ENCODE measurements at regions not wholly inside any gene's neighbourhood (a gene's known extent, or its start where the extent isn't known, plus 50 kb on each side); places are given as distances from the start of the nearest gene placed in this dataset.
"Not testable (repeated sequence)": the region's sequence is repeated elsewhere in the genome, so short reads cannot be mapped to it uniquely, and the experiment has no call there.

- H3K9ac ChIP-seq (ENCODE audit: low read depth, low read length), result no peak overlapping the region
- H3K36me3 ChIP-seq (ENCODE audit: insufficient read depth, low read length), result no peaks in the 10 kb centered on the region
Observed at GRCh38 chr3:182413061-182413460, 380.2 kb upstream of the ATP11B start.

GRCh38 chr3:182413682-182414081 lies 379.6 kb upstream of the ATP11B start:
- H3K9me3 ChIP-seq (replicated peaks; ENCODE audit: low read length), result no peaks in the 10 kb centered on the region
- no peaks in the 10 kb centered on the region for H3K4me1 ChIP-seq (ENCODE audit: control insufficient read depth, insufficient read depth, low read length)
- H3K4me3 ChIP-seq (ENCODE audit: low read length), result no peak overlapping the region
- no peaks in the 10 kb centered on the region for H3K27me3 ChIP-seq (ENCODE audit: control insufficient read depth, insufficient read depth, low read length)
- no peak overlapping the region for H3K9ac ChIP-seq (ENCODE audit: low read depth, low read length)
- no peaks in the 10 kb centered on the region for H3K36me3 ChIP-seq (ENCODE audit: insufficient read depth, low read length)
- no peak overlapping the region for H3K4me2 ChIP-seq (ENCODE audit: low read length)

More at GRCh38 chr3:182413061-182413460, 380.2 kb upstream of the ATP11B start:
- H3K4me1 ChIP-seq (ENCODE audit: control insufficient read depth, insufficient read depth, low read length), result no peaks in the 10 kb centered on the region
- H3K4me2 ChIP-seq (ENCODE audit: low read length), result no peak overlapping the region
- H3K9me3 ChIP-seq (replicated peaks; ENCODE audit: low read length), result no peaks in the 10 kb centered on the region
- H3K27me3 ChIP-seq (ENCODE audit: control insufficient read depth, insufficient read depth, low read length), result no peaks in the 10 kb centered on the region
- no peak overlapping the region for H3K4me3 ChIP-seq (ENCODE audit: low read length)

DNA sequence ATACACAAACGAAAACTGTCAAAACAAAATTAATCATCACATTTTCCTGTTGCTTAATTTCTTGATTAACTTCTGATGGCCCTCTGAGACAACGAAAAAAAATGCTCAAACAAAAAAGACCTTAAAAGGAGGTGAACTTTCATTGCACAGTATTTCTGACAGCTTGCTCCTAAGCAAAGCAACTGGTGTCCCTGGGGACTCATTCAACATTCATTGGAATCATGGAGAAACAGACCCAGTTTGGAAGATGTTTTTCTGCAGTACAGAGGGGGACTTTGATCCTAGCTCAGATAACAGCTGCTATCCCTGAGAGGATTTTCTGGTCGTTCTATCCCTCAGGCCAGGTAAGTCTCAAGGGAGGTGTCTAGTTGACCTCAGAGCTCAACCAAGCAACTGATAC lies 378.7 kb upstream of the ATP11B start:
- H3K9me3 ChIP-seq (replicated peaks; ENCODE audit: low read length), result no peaks in the 10 kb centered on the region
- no peaks in the 10 kb centered on the region for H3K27me3 ChIP-seq (ENCODE audit: control insufficient read depth, insufficient read depth, low read length)
- H3K9ac ChIP-seq (ENCODE audit: low read depth, low read length), result no peak overlapping the region
- H3K4me2 ChIP-seq (ENCODE audit: low read length), result no peak overlapping the region
- no peaks in the 10 kb centered on the region for H3K4me1 ChIP-seq (ENCODE audit: control insufficient read depth, insufficient read depth, low read length)
- no peaks in the 10 kb centered on the region for H3K36me3 ChIP-seq (ENCODE audit: insufficient read depth, low read length)
- no peak overlapping the region for H3K4me3 ChIP-seq (ENCODE audit: low read length)

DNA sequence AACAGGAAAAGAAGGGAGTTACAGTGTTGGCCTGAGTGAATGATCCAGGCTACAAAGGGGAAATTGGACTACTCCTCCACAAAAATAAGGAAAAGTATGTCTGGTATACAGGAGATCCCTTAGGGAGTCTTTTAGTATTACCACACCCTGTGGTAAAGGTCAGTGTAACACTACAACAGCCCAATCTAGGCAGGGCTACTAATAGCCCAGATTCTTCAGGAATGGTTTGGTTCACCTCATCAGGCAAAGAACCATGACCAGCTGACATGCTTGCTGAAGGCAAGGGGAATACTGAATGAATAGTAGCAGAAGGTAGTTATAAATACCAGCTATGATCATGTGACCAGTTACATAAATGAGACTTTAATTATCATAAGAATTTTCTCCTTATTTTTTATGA lies 372.6 kb upstream of the ATP11B start:
- Histone ChIP-seq H3K9me3 (replicated peaks; ENCODE audit: low read length) (no peaks in the 10 kb centered on the region), H3K4me1 (ENCODE audit: control insufficient read depth, insufficient read depth, low read length) (no peaks in the 10 kb centered on the region)

GRCh38 chr3:182424006-182424405 lies 369.3 kb upstream of the ATP11B start:
- H3K9ac ChIP-seq (ENCODE audit: low read depth, low read length), result no peak overlapping the region
- no peaks in the 10 kb centered on the region for H3K4me1 ChIP-seq (ENCODE audit: control insufficient read depth, insufficient read depth, low read length)
- no peaks in the 10 kb centered on the region for H3K36me3 ChIP-seq (ENCODE audit: insufficient read depth, low read length)
- no peak overlapping the region for H3K4me3 ChIP-seq (ENCODE audit: low read length)
- no peaks in the 10 kb centered on the region for H3K9me3 ChIP-seq (replicated peaks; ENCODE audit: low read length)
- no peak overlapping the region for H3K4me2 ChIP-seq (ENCODE audit: low read length)
- no peaks in the 10 kb centered on the region for H3K27me3 ChIP-seq (ENCODE audit: control insufficient read depth, insufficient read depth, low read length)

More for the DNA sequence above, 372.6 kb upstream of the ATP11B start:
- no peaks in the 10 kb centered on the region for H3K36me3 ChIP-seq (ENCODE audit: insufficient read depth, low read length)
- no peak overlapping the region for H3K9ac ChIP-seq (ENCODE audit: low read depth, low read length)
- H3K4me2 ChIP-seq (ENCODE audit: low read length), result no peak overlapping the region
- H3K27me3 ChIP-seq (ENCODE audit: control insufficient read depth, insufficient read depth, low read length), result no peaks in the 10 kb centered on the region
- no peak overlapping the region for H3K4me3 ChIP-seq (ENCODE audit: low read length)

DNA sequence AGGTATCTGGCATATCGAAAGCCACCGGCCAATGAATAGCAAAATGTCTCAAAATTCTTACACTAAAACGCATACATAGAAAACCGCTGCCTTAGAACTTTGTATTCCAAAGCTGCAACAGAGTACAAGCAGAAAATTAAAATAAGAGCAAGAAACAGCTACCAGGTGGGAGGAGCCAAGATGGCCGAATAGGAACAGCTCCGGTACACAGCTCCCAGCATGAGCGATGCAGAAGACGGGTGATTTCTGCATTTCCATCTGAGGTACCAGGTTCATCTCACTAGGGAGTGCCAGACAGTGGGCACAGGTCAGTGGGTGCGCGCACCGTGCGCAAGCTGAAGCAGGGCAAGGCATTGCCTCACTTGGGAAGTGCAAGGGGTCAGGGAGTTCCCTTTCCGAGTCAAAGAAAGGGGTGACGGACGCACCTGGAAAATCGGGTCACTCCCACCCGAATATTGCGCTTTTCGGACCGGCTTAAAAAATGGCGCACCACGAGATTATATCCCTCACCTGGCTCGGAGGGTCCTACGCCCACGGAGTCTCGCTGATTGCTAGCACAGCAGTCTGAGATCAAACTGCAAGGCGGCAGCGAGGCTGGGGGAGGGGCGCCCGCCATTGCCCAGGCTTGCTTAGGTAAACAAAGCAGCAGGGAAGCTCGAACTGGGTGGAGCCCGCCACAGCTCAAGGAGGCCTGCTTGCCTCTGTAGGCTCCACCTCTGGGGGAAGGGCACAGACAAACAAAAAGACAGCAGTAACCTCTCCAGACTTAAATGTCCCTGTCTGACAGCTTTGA lies 367.2 kb upstream of the ATP11B start:
- not testable (repeated sequence) for H3K27me3 ChIP-seq (ENCODE audit: control insufficient read depth, insufficient read depth, low read length); H3K9ac ChIP-seq (ENCODE audit: low read depth, low read length); H3K4me3 ChIP-seq (ENCODE audit: low read length); H3K4me1 ChIP-seq (ENCODE audit: control insufficient read depth, insufficient read depth, low read length); H3K36me3 ChIP-seq (ENCODE audit: insufficient read depth, low read length); H3K4me2 ChIP-seq (ENCODE audit: low read length); H3K9me3 ChIP-seq (replicated peaks; ENCODE audit: low read length)

- not testable (repeated sequence) for H3K9ac ChIP-seq (ENCODE audit: low read depth, low read length); H3K4me1 ChIP-seq (ENCODE audit: control insufficient read depth, insufficient read depth, low read length); H3K27me3 ChIP-seq (ENCODE audit: control insufficient read depth, insufficient read depth, low read length); H3K9me3 ChIP-seq (replicated peaks; ENCODE audit: low read length); H3K4me2 ChIP-seq (ENCODE audit: low read length); H3K36me3 ChIP-seq (ENCODE audit: insufficient read depth, low read length); H3K4me3 ChIP-seq (ENCODE audit: low read length)
Observed at GRCh38 chr3:182431972-182432371, 361.3 kb upstream of the ATP11B start.

DNA sequence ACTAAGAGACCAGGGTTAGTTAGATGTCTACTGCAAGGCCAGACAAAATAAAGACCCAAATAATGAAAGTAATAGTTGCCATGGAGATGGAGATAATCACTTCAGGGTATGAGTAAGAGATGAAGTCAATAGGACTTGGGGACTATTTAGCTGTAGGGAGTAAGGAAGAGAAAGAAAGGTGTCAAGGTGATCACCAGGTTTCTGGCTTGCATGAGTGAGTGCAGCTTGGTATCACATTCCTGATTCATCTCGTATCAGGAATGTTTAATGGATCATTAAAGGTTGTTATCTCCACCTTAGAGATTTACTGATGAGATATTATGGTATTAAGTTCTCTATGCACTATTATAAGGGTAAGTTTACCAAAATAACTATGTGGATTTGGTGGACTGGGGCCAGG lies 357.4 kb upstream of the ATP11B start:
- no peaks in the 10 kb centered on the region for H3K27me3 ChIP-seq (ENCODE audit: control insufficient read depth, insufficient read depth, low read length)
- H3K9ac ChIP-seq (ENCODE audit: low read depth, low read length), result no peak overlapping the region
- H3K36me3 ChIP-seq (ENCODE audit: insufficient read depth, low read length), result no peaks in the 10 kb centered on the region
- no peak overlapping the region for H3K4me2 ChIP-seq (ENCODE audit: low read length)
- H3K4me1 ChIP-seq (ENCODE audit: control insufficient read depth, insufficient read depth, low read length), result no peaks in the 10 kb centered on the region
- no peak overlapping the region for H3K4me3 ChIP-seq (ENCODE audit: low read length)
- H3K9me3 ChIP-seq (replicated peaks; ENCODE audit: low read length), result no peaks in the 10 kb centered on the region

GRCh38 chr3:182436547-182436946 lies 356.8 kb upstream of the ATP11B start:
- Histone ChIP-seq H3K36me3 (ENCODE audit: insufficient read depth, low read length) (no peaks in the 10 kb centered on the region), H3K4me2 (ENCODE audit: low read length) (no peak overlapping the region), H3K9me3 (replicated peaks; ENCODE audit: low read length) (no peaks in the 10 kb centered on the region), H3K27me3 (ENCODE audit: control insufficient read depth, insufficient read depth, low read length) (no peaks in the 10 kb centered on the region), H3K9ac (ENCODE audit: low read depth, low read length) (no peak overlapping the region), H3K4me1 (ENCODE audit: control insufficient read depth, insufficient read depth, low read length) (no peaks in the 10 kb centered on the region), H3K4me3 (ENCODE audit: low read length) (no peak overlapping the region)

- Histone ChIP-seq H3K4me1 (ENCODE audit: control insufficient read depth, insufficient read depth, low read length) (no peaks in the 10 kb centered on the region), H3K4me2 (ENCODE audit: low read length) (no peak overlapping the region), H3K4me3 (ENCODE audit: low read length) (no peak overlapping the region), H3K27me3 (ENCODE audit: control insufficient read depth, insufficient read depth, low read length) (no peaks in the 10 kb centered on the region), H3K36me3 (ENCODE audit: insufficient read depth, low read length) (no peaks in the 10 kb centered on the region), H3K9me3 (replicated peaks; ENCODE audit: low read length) (no peaks in the 10 kb centered on the region), H3K9ac (ENCODE audit: low read depth, low read length) (no peak overlapping the region)
Observed at GRCh38 chr3:182438398-182438797, 354.9 kb upstream of the ATP11B start.

GRCh38 chr3:182440101-182440500 lies 353.2 kb upstream of the ATP11B start:
- no peak overlapping the region for H3K9ac ChIP-seq (ENCODE audit: low read depth, low read length)
- no peaks in the 10 kb centered on the region for H3K36me3 ChIP-seq (ENCODE audit: insufficient read depth, low read length)
- no peaks in the 10 kb centered on the region for H3K4me1 ChIP-seq (ENCODE audit: control insufficient read depth, insufficient read depth, low read length)
- no peaks in the 10 kb centered on the region for H3K27me3 ChIP-seq (ENCODE audit: control insufficient read depth, insufficient read depth, low read length)
- H3K9me3 ChIP-seq (replicated peaks; ENCODE audit: low read length), result no peaks in the 10 kb centered on the region
- H3K4me3 ChIP-seq (ENCODE audit: low read length), result no peak overlapping the region
- H3K4me2 ChIP-seq (ENCODE audit: low read length), result no peak overlapping the region

- H3K36me3 ChIP-seq (ENCODE audit: insufficient read depth, low read length), result no peaks in the 10 kb centered on the region
- no peak overlapping the region for H3K4me3 ChIP-seq (ENCODE audit: low read length)
- H3K27me3 ChIP-seq (ENCODE audit: control insufficient read depth, insufficient read depth, low read length), result no peaks in the 10 kb centered on the region
- no peak overlapping the region for H3K9ac ChIP-seq (ENCODE audit: low read depth, low read length)
- no peak overlapping the region for H3K4me2 ChIP-seq (ENCODE audit: low read length)
- no peaks in the 10 kb centered on the region for H3K4me1 ChIP-seq (ENCODE audit: control insufficient read depth, insufficient read depth, low read length)
- no peaks in the 10 kb centered on the region for H3K9me3 ChIP-seq (replicated peaks; ENCODE audit: low read length)
Observed at GRCh38 chr3:182445576-182445975, 347.7 kb upstream of the ATP11B start.
